Left renal pelvis (tissue), 4 donors: ENCODE measurements at regions not wholly inside any gene's neighbourhood (a gene's known extent, or its start where the extent isn't known, plus 50 kb on each side); places are given as distances from the start of the nearest gene placed in this dataset.
"Not testable (repeated sequence)": the region's sequence is repeated elsewhere in the genome, so short reads cannot be mapped to it uniquely, and the experiment has no call there.

Source experiments
- DNase-seq, 4 donors: peaks; one replicate each; pipeline ENCODE4 v3.0.0-alpha.2; 2013; ENCODE audit warnings: low read depth in 4 of 4, low spot score in 3 of 4

DNA sequence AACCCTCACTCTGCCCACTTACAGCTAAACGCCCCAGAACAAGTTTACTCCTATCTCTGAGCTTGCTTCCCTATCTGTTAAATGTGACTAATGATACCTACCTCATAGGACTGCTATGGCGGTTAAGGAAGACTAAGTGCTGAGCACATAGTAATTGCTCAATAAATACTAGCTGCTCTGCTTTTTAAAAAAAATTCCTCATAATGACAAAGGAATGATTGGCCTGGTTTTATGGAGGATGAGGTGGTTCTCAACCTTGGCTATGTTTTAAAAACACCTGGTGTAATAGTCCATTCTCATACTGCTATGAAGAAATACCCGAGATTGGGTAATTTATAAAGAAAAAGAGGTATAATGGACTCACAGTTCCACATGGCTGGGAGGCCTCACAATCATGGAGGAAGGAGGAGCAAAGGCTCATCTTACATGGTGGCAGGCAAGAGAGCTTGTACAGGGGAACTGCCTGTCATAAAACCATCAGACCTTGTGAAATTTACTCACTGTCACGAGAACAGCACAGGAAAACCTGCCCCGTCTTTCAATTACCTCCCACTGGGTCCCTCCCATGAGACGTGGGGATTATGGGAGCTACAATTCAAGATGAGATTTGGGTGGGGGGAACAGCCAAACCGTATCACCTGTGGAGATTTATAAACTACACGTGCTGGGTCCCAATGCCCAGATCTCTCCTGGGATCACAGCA is 127.2 kb upstream of the SYT13 start:
- peak in 1 of 4 donors; percentile 32 for DNase-seq

DNA sequence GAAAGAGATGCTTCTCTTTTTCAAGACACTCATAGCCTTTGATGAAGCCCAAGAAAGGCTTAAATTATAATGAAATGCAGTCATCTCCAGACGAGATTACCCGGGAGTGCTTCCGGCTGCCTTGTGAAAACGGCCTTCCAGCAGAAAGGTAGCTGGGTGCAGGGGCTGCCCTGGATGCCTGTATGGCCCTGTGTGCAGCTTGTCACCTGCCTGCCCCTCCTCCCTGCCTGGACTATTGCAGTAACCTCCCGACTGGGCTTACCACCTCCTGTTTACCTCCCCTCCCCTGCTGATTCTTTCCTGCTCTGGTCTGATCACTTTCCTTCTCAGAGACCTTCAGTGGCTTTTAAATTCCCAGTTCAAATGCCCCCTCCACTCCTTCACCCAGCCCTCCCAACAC is 126.4 kb upstream of the SYT13 start:
- no peak for DNase-seq

DNA sequence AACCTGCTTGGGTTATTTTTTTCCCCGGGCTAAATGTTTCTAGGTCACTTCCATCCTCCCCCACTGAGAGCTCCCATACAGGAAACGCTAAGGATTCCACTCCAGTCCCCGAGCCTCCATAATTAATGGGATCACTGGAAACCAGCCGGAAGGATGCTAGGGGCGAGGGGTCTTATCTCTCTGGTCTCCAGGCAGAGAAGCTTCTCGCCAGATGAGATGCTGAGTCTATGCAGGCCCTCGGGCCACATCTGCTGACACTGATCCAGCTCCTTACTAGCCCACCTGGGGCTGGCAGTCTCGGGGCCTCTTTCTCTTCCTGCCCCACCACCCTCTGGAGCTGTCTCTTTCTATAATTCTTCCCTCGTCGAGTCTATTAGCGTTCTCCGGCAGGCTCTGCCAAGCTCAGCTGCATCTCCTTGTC is 125.9 kb upstream of the SYT13 start:
- DNase-seq = no peak

DNA sequence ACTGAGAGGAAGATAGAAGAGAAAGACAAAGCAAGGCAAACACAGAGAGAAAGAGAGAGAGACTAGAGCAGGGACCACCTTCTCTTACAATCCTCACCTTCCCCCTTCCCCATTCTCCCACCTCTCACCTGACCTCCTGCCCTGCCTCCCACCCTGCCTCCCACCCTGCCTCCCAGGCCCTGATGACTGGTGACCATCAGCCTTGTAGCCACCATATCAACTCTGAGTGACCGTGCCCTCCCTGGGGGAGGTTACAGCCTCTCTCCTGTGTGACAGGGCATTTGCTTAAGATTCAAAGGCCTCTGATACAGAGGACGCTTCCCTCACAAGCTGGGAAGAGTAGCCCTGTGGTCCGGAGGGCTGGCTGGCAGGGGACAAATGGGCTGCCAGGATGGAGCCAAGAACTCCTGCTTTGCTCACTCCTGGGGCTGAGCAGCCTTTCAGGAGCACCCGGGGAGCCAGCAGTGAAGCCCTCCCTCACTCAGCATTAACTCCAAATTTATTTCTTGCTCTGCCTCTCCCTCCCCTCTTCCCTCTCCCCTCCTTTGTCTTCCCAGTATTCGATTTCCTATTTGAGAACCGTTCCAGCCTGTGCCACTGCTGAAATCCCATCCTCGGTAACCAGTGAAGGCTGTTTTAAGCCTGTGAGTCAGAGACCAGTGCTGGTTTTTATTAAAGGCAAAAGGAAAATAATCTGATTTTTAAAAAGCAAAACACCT is 125.2 kb upstream of the SYT13 start:
- DNase-seq = no peak

DNA sequence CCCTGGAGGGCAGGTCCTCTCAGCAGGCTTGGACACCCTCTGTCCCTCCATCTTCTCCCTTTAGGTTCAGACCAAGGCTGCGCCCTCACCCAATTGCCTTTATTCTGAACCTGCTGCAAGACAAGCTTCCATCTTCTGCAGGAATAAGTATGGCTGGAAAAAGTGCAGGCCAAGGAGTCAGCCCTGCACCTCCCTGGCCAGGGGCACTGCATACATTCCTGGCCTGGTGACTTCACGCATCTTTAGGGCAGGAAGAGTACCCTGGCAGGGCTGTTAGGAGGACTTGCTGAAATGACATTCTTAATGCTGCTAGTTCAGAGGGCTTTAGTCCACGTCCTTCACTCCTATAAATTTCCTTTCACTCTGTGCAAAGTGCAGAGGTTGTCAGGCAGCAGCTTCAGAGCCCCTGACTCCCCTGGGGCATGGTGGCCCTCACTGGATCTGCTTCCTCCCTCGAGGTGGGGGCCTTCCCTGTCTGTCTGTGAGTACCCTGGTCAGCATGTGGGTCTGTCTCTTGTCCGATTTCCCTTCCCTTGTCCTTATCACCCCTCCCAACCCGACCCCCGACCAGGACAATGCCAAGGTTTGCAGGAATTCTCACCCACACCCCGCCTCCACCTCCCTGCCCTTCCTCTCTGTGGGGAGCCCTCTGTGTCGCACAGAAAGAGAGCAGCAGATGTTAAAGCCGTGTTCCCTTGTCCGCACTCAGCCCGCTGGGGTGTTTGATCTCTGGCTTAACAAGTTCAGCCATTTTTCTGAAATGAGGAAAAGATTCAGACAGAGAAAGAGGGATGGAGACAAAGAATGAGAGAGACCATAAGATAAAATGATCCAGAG is 124.5 kb upstream of the SYT13 start:
- DNase-seq = no peak

DNA sequence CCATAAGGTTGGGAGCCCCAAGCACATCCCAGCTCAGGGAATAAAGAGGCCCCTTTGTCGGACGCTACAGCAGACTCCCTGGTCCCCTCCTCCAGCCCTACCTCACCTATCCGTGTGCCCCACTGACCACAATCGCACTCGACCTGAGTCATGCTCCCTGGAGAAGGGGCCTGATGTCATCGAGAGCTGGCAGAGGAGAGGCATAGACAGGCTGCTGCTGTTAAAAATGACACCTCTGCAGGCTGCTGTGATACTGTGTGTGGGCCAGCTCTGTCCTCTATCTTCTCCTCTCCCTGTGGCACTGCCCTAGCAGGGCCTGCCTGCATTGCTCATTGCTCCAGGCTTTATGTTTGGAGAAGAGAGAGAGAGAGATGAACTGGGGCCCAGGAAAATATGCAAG is 123.4 kb upstream of the SYT13 start:
- DNase-seq = no peak

DNA sequence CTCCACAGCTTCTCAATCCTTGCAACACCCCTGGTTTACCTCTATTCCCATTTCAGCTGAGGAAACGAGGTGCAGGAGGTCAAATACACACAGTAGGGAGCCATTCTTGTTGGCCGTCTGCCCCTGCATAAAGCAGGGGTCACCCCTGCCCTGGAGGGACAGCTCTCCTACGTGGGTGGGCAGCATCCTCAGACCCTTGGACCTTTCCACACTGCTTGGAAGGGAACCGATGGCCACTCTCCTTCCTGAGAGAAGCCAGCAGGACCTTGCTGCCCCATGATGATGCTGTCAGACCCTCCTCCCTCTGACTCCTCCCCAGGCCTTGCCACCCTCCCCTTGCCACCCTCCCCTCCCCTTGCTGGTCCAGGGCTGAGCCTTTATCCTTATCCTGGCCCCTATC is 121.1 kb upstream of the SYT13 start:
- no peak for DNase-seq

DNA sequence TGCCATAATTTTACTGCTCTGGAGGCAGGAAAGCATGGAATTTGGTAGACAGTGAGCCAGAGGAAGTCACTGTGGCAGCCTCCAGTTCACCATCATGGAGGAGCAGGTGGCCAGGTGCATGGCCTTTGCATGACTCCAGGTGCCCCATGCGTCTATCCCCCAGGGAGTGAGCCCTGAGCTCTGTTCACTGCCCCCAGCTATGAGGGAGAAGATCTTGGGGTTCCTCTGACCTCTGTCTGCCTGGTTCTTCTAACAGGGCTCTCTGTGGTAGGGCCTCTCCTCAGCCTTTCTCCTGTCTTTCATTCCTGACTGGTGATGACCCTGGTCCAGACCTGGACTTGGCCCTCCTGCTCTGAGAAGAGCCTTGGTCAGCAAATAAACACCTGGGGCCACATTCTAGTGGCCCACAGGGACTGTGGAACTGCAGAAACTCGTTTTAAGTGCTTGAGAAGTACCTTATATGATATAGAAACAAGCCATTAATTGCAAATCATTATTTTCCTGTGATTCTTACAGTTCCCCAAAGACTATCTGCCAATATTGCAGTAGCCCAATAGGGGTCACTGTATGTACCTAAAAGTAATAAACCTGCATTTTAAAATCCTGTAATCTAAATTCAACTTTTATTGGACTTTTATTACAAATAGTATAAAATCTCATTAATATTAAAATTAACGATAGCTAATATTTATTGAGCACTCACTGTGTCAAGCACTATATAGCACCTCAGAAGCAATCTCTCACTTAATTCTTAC is 120.0 kb upstream of the SYT13 start:
- DNase-seq = no peak

DNA sequence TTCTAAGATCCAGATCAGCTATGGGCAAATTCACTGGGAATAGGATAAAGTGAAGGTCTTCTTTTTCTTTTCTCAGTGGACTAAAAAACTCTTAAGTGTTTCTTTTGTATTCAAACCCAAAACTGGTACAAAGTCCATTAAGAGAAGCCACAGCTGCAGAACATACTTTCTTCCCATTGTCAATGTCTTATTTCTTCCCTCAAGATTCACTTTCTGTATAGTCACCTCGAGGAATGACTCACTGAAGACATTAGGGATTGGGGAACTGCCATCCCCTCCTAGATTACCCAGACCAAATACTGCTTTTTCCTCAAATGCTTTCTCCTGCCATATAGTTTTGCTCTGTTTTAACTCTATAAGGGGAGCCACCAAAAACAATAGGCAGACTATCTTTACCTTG is 117.4 kb upstream of the SYT13 start:
- not testable (repeated sequence) for DNase-seq

DNA sequence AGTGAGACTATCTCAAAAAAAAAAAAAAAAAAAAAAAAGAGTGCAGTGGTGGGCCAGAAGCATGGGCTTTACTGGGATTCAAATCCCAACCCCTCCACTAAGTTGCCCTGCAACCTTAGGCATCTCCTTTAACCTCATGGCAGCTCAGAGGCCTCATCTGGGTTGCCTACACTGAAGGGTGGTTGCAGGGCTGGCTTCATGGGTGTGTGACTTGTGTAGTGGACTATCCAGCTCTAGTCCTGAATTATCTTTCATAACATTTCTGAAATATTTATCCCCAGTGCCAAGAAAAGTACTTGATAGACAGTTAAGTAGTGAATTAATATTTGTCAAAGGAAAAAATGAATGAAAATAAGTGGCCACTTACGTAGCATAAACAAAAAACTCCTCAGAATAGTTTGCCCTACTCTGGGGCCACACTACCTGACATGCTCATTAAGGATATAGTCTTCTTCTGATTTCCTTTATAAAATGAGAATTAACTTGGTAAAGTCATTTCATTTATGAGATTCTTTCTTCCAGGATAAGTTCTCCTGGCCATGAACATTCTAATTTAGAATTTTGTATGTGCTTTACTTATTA is 116.0 kb upstream of the SYT13 start:
- no peak for DNase-seq

DNA sequence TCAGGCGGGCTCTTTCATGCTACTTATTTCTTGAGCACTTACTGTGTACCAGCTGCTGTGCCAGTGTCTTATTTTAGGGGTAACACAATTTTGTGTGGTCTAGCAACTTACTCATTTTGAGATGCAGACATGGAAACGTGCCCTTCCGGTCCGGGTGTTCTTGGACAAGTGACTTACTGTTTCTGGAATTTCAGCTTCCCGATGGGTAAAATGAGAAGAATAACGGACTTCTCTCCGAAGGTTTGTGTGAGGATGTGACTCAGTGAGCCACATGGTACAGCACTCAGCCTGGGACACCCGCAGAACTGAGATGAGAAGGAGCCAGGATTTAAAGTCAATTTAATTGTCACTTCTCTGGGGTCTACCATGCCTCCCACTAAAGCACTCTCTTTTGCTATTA is 114.5 kb upstream of the SYT13 start:
- no peak for DNase-seq

DNA sequence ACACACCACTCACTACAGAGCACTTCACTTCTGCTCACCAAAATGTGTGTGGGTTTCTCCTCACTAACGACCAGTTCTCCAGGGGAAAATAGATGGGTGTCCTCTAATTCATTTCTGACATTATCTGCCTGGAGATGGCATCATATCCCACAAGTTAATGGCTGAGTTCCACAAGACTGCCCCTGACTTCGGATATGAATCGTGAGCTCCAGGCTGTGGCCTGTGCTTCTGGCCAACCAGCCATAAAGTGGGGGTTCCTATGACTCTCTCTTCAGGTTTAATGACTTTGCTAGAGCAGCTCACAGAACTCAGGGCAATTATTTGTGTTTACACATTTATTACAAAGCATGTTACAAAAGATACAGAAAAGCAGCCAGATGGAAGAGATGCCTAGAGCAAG is 113.0 kb upstream of the SYT13 start:
- no peak for DNase-seq

DNA sequence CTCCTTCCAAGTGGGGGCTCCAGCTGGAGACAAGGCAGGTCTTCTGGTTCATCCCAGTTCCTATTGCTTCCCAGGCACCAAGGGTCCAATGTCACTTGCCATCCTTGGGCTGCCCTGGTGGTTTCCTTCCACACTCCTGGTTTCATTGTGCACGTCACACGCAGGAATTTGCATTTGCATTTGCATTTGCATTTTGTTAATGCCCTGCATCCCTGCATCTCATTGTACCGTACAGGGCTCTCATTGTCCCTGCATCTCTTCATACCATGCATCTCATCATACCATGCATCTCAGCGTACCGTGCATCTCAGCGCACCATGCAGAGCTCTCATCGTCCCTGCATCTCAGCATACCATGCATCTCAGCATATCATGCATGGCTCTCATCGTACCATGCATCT is 112.2 kb upstream of the SYT13 start:
- DNase-seq = no peak

DNA sequence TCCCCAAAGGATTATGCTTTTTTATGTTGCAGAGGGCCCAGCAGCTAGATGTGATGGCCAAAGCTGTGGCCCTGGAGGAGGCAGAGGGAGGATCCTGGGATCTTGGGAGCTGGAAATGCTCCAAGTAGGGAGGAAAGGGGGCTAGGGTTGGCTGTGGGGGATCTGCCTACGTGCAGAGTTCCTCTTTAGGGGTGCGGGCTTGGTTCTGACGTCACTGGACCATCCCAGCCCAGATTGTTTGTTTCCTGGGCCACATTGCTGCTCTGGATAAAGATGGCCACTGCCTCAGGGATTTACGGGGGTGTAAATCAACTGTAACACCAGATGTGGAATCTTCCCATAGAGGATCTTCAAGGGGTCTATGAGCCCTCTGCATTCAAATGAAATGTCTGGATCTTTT is 110.3 kb upstream of the SYT13 start:
- no peak for DNase-seq

DNA sequence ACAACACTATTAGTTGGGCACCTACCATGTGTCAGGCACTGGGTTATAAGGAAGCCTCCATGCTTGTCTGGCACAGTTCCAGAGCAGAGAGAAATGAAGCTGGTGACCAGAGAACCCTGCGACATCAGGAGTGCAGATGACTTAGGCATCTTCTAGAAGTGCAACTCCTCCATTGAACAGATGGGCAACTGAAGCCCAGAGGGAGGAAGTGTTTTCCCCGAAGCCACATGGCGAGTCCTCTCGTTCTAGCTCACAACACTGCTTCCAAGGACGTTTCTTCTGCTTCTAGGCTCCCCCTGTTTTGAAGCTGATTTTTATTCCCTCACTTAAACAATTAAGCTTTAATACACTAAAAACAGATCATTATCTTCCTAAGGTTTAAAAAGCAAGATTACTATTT is 109.8 kb upstream of the SYT13 start:
- no peak for DNase-seq

DNA sequence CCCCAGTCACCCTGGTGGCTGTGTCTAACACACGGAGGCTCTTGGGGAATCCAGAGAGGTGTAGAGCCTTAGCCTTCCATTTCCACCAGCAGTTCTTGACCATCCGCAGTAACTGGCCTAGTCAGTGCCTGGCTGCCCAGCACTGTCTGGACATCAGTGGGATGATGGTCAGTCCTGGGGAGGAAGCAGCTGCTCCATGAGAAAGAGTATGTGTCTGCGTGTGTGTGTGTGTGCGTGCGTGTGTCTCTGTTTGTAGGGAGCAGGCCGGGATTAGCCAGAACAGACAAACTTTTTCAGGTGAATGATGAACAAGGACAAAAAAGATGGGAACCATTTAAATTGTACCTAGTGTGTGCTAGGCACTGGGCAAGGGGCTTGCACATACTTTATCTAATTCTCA is 109.3 kb upstream of the SYT13 start:
- no peak for DNase-seq

DNA sequence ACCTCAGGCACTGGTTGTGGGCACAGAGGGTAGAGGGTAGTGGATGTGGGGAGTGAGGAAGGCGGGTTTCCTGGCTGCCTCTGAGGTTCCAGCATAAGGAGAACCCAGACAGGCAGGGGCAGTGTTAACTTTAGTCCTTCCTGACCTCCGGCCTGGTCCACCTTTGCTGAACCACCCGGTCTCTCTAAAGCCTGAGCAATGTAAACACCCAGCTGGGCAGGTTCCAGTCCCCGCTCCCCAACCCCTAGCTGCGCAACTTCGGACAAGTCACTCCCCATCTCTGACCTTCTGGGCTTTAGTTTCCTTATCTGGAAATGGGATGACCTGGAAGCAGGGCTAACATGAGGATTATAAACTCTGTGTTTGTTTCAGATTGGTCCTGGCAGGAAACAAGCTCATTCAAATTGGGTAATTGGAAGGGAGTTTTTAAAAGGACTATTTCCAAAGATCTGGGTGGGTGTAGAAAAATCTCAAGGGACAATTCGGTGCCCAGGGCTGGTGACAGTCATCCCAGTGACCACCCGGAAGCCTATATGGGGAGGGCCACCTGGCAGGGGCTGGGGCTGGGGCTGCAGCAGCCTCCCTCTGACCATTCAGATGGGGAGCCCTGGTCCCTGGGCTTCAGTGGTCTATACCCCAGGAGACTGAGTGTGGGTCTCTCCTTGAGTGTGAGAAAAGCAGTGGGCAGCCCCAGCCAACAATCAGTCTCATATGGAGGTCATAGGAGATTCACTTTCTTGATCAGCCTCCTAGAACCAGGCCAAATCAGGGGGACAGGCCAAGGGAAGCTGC is 108.3 kb upstream of the SYT13 start:
- DNase-seq = no peak

DNA sequence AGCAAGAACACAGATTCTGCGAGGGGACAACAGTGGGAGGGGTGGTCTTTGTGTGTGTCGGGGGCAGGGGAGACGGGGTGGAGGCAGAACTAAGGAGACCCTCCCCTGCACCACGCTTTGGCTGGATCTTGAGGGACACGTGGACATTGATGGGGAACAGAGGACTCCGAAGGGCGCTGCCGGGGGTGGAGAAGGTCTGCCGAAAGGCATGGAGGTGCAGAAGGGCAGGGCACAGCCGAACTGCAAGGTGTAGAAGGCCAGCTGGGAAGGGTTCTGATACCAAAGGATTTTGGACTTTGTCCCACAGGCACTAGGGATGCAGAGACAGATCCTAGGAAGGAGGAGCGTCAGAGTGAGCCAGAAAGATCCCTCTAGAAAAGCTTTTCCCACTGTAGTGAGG is 107.7 kb upstream of the SYT13 start:
- no peak for DNase-seq

DNA sequence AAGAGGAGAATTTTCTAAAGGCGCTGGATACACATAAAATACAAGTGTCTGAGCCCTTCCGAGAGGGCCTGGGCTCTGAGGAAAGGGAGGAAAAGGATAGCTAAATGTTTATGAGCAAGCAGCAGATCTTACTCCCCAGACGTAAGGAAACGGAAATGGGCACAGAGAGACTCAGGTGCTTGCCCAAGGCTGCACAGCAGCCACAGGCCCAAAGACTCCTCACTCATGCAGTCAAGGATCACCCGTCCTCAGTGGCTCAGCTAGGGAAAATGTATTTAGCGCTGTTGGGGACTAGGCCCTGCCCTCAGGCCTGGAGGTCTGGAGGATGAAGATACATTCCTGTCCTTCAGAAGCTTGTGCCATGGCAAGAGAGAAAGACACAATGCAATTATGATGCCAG is 107.2 kb upstream of the SYT13 start:
- no peak for DNase-seq

DNA sequence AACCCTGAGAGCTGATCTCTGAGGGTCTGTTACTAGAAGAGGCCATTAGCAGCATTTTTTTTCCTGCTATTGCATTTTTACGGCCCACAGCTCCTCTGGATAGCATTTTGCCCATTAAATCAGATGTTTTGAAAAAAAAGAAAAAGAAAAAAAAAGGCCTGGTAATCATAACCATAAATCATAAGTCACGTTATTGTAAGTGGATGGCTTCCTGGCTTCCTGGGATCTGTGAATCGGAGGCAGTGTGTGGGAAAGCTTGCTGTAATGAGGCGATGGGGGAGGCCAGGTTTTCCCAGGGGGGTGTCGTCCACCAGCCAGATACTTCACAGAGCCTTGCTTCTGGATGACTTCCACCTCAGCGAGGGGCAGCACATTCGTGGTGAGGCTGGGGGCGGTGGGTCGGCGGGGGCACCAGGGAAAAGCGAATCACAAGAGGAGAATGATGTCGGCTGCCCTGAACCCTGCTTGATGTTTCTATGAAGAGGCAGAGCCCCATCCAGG is 106.5 kb upstream of the SYT13 start:
- DNase-seq = no peak
